GM23338 (cell line): ENCODE measurements at regions not wholly inside any gene's neighbourhood (a gene's known extent, or its start where the extent isn't known, plus 50 kb on each side); places are given as distances from the start of the nearest gene placed in this dataset.

ENCODE experiments used
- ATAC-seq: fragments of 200-7000 bp; cut with Tn5 transposase; 3 replicates; pipeline ENCODE4 v1.9.1; 2020
- DNase-seq: peaks from one replicate; pipeline ENCODE4 v3.0.0-alpha.2; 2015; ENCODE audit warnings: low spot score
- H2AFZ ChIP-seq: fragments of 200-600 bp; sonication (generic); 2 replicates; pipeline ENCODE4 v1.8.0; 2016; ENCODE audit warnings: antibody characterized with exemption, mild to moderate bottlenecking, moderate library complexity
- H3F3A ChIP-seq: fragments of 200-600 bp; sonication (generic); replicated peaks from 2 replicates; pipeline ENCODE4 v1.8.0; 2017; ENCODE audit warnings: antibody characterized with exemption, mixed run types, low read depth
- H3K27ac ChIP-seq: fragments of 200-600 bp; sonication (generic); 2 replicates; pipeline ENCODE4 v1.6.1; 2016; ENCODE audit warnings: low read depth
- H3K27me3 ChIP-seq: fragments of 200-600 bp; sonication (generic); 2 replicates; pipeline ENCODE4 v1.8.0; 2016; ENCODE audit warnings: mild to moderate bottlenecking, mixed run types, moderate library complexity; ENCODE audit not compliant: insufficient read depth
- H3K36me3 ChIP-seq: fragments of 200-600 bp; sonication (generic); 2 replicates; pipeline ENCODE4 v1.8.0; 2016; ENCODE audit warnings: mild to moderate bottlenecking; ENCODE audit not compliant: insufficient read depth
- H3K4me1 ChIP-seq: fragments of 200-600 bp; sonication (generic); 2 replicates; pipeline ENCODE4 v1.8.0; 2016; ENCODE audit warnings: mild to moderate bottlenecking, moderate library complexity; ENCODE audit not compliant: insufficient read depth
- H3K4me2 ChIP-seq: fragments of 200-600 bp; sonication (generic); 2 replicates; pipeline ENCODE4 v1.7.1; 2017; ENCODE audit warnings: mixed run types
- H3K4me3 ChIP-seq: fragments of 200-600 bp; sonication (generic); 2 replicates; pipeline ENCODE4 v1.6.1; 2016; ENCODE audit warnings: mixed run types
- H3K79me2 ChIP-seq: fragments of 200-600 bp; sonication (generic); replicated peaks from 2 replicates; pipeline ENCODE4 v1.8.0; 2017; ENCODE audit warnings: mild to moderate bottlenecking; ENCODE audit not compliant: insufficient read depth
- H3K9me2 ChIP-seq: fragments of 200-600 bp; sonication (generic); 2 replicates; pipeline ENCODE4 v1.8.0; 2017; ENCODE audit not compliant: insufficient read depth
- H4K20me1 ChIP-seq: fragments of 200-600 bp; sonication (generic); replicated peaks from 2 replicates; pipeline ENCODE4 v1.8.0; 2017; ENCODE audit warnings: mild to moderate bottlenecking; ENCODE audit not compliant: insufficient read depth
- H3K27ac Mint-ChIP-seq: 2 replicates; pipeline ENCODE4 v1.8.0; 2020; ENCODE audit warnings: inconsistent platforms, mild to moderate bottlenecking, moderate library complexity, mixed read lengths
- H3K27me3 Mint-ChIP-seq: 3 replicates; pipeline ENCODE4 v1.8.0; 2022; ENCODE audit warnings: low read depth, mild to moderate bottlenecking, moderate library complexity, mixed read lengths, inconsistent platforms; ENCODE audit not compliant: insufficient read depth, poor library complexity
- H3K36me3 Mint-ChIP-seq: 3 replicates; pipeline ENCODE4 v1.8.0; 2021; ENCODE audit warnings: low read depth, mild to moderate bottlenecking, inconsistent platforms, moderate library complexity, mixed read lengths
- H3K4me1 Mint-ChIP-seq: 3 replicates; pipeline ENCODE4 v1.8.0; 2020; ENCODE audit warnings: mild to moderate bottlenecking, inconsistent platforms, mixed read lengths
- H3K4me3 Mint-ChIP-seq: 3 replicates; pipeline ENCODE4 v1.8.0; 2021; ENCODE audit warnings: moderate library complexity, mild to moderate bottlenecking, inconsistent platforms, mixed read lengths
- H3K9me3 Mint-ChIP-seq: 3 replicates; pipeline ENCODE4 v1.8.0; 2020; ENCODE audit warnings: moderate library complexity, mild to moderate bottlenecking, inconsistent platforms, mixed read lengths
- CREB1 ChIP-seq: fragments of 250-450 bp; sonication (Bioruptor Pico); IDR thresholded peaks from 2 replicates; pipeline ENCODE4 v1.5.0; 2020; ENCODE audit warnings: low read depth, mild to moderate bottlenecking, moderate library complexity
- EZH2phosphoT487 ChIP-seq: fragments of 200-600 bp; sonication (generic); IDR thresholded peaks from one replicate; pipeline ENCODE4 v1.8.1; 2018; ENCODE audit warnings: antibody characterized with exemption; ENCODE audit not compliant: unreplicated experiment
- JUNB ChIP-seq: IDR thresholded peaks from one replicate; pipeline ENCODE4 v1.6.1; 2016; ENCODE audit warnings: antibody characterized with exemption; ENCODE audit not compliant: unreplicated experiment
- REST ChIP-seq: IDR thresholded peaks from one replicate; pipeline ENCODE4 v1.6.1; 2018; ENCODE audit warnings: antibody characterized with exemption; ENCODE audit not compliant: unreplicated experiment
- ZNF114 ChIP-seq: fragments of 250-450 bp; sonication (Bioruptor Pico); IDR thresholded peaks from 2 replicates; pipeline ENCODE4 v1.5.0; 2020; ENCODE audit warnings: mild to moderate bottlenecking, moderate library complexity
- ZNF331 ChIP-seq: fragments of 250-450 bp; sonication (Bioruptor Pico); IDR thresholded peaks from 2 replicates; pipeline ENCODE4 v1.5.0; 2020; ENCODE audit warnings: low read depth, mild to moderate bottlenecking, moderate library complexity
- ZNF462 ChIP-seq: fragments of 250-450 bp; sonication (Bioruptor Pico); IDR thresholded peaks from 2 replicates; pipeline ENCODE4 v1.5.0; 2020; ENCODE audit warnings: mild to moderate bottlenecking, moderate library complexity

- peak overlapping the region; percentile 85 for H2AFZ ChIP-seq
- Mint-ChIP-seq H3K4me1 (peaks cover 6% of the 10 kb centered on the region; the same call in 2 of the 3 replicates), H3K4me3 (no peak overlapping the region), H3K27ac (no peak overlapping the region), H3K9me3 (no peaks in the 10 kb centered on the region), H3K36me3 (no peaks in the 10 kb centered on the region), H3K27me3 (no peaks in the 10 kb centered on the region)
- no peaks in the 10 kb centered on the region for H3K9me2 ChIP-seq
- no peaks in the 10 kb centered on the region for H4K20me1 ChIP-seq
- H3K4me3 ChIP-seq = no peak overlapping the region
- TF ChIP-seq EZH2phosphoT487 (no peak), JUNB (no peak), CREB1 (no peak), ZNF331 (CRISPR knock-in tag) (no peak), ZNF114 (CRISPR knock-in tag) (no peak), REST (no peak), ZNF462 (CRISPR knock-in tag) (no peak)
- no peaks in the 10 kb centered on the region for H3K36me3 ChIP-seq
- H3K4me2 ChIP-seq = no peak overlapping the region
- no peaks in the 10 kb centered on the region for H3F3A ChIP-seq
- no peaks in the 10 kb centered on the region for H3K4me1 ChIP-seq
- DNase-seq = peak; percentile 4
- H3K79me2 ChIP-seq = no peaks in the 10 kb centered on the region
- no peaks in the 10 kb centered on the region for H3K27me3 ChIP-seq
- no peak for ATAC-seq
- H3K27ac ChIP-seq = no peak overlapping the region
These were observed 98.0 kb upstream of the NR3C1 start for GRCh38 chr5:143501310-143502044.
